ENCODE measurements at regions not wholly inside any gene's neighbourhood (a gene's known extent, or its start where the extent isn't known, plus 50 kb on each side); places are given as distances from the start of the nearest gene placed in this dataset.
"Not testable (repeated sequence)": the region's sequence is repeated elsewhere in the genome, so short reads cannot be mapped to it uniquely, and the experiment has no call there.

DNA sequence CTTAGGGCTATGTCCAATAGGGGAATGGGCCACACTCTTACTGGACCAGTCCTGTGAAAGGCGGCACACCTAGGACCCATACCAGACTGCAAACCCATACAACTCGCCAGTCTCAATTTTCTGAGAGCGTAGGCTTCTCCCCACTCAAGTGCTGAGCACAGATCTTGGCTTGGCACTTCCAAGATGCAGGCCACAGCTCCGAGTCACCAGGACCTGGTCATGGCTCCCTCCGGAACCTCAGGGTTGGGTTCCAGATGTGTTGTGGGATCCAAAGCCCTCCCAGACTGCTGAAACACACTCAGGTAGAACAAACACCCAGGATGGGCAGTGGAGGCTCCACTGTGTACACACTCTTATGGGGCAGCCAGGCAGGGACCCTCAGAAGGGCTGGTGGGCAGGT is 103.3 kb downstream of the TMEM144 start:
- DNase-seq, result no peak

DNA sequence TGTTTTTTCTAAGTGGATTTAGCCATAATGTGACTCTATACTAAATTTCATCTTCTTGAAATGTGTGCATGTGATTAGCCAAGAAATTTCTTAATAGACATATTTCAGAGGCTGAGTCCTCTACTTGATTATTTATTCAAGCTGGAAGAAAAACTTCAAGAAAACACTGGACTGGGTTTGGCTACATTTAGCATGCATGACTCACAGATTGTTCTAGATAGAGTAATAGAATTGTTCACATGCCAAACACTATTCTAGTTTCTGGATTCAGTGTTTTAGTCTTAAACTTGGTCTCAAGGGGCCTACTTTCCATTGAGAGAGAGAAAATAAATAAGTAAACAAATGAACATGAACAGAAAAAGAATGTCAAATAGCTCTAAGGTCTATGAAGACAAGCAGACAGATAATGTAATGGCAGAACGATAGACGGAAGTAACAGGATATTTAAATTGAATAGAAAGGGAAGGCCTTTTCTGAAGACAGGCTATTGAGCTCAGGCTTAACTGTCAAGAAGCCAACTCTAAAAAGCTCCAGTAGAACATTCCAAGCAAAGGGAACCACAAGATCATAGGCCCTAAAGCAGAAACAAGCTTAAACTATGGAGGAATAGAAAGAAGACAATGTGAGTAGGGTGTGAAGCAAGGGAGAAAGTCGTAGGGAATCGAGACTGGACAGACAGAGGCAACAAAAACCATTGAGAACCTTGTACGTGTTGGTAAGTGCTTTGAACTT is 104.6 kb downstream of the TMEM144 start:
- peak; percentile 98 for DNase-seq

DNA sequence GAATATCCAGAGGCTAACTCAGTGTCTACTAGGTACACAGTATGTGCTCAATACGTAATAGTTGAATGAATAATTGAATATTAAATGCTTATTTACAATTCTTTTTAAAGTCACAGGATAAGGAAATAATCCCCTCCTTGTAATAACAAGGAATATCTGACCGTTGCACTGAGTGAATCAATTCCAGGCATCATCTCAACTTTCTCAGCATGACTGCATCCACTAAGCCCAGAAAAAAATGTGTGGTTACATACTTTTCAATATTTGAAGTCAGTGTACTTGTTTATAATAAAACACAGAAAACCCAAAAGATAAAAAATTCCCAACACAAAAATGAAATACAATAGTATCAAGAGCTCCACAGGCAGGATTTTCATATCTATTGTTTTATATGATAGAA is 105.4 kb downstream of the TMEM144 start:
- DNase-seq, result peak; percentile 90

DNA sequence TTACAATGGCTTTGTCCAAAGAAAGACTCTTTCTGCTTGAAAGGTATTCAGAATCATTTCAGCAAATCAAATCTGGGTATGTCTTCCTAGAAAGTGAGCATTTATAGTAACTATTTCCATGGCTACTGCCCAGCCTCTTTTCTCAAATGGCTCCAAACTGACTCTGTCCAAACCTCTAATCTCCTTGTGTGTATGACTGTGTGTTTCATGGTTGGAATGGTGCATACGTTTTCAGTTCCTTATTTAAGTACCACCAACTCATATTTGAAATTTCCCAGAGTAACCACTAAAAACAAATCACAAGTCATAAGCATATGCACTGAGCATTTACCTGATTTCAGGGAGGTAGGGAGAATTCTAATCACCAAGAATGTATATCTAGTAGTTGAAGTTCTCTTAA is 106.0 kb downstream of the TMEM144 start:
- peak; percentile 40 for DNase-seq

DNA sequence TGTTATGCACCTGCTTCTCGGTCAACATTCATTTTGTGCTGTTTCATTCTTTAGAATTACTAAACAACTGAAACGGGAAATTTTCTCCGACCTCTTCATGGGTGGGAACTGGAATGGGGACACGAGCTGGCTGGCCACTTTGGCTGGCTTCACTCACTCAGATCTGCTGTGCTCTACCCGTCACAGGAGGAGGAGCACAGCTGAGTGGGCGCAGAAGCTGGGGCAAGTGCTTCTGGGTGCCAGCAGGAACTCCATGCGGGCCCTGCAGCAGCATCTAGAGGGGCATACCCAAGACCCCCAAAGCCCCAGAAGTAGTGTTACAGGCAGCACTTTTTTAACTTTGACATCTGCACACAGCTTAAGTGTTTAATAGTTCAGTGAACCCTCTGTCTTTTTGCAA is 109.6 kb downstream of the TMEM144 start:
- no peak for DNase-seq

DNA sequence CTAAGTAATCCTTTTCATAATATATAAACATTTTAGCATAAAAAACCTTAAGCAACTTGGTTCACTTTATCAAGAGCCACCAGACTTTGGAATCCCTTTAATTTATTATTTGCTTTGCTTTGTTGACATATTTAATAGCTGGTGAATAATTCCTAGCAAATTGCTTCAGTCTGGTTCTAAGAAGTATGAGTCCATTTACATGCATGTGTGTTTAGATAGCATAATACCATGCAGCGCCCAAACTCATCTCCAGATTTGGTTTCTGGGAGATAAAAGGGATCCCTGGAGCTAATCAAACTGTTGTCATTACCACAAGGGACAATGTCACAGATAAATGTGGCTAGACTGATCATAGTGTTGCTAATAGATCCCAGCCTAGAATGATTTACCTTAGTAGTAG is 111.8 kb downstream of the TMEM144 start:
- DNase-seq, result no peak

DNA sequence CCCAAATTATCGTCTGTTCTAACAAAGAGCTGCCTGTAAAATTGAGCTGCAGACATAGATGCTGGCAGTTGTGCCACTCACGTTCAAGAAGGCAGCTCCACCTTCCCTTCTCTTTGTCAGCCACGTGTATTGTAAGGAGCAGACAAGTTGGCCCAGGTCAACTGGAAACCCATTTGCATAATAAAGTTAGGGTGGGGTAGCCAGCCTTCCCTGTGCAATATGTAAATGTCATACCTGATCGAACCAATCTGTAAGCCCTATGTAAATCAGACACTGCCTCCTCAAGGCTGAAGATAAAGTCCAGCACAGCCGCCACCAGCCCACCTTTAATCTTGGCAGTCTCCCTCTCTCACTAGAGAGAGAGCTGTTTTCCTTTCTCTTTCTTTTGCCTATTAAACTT is 117.2 kb downstream of the TMEM144 start:
- no peak for DNase-seq

DNA sequence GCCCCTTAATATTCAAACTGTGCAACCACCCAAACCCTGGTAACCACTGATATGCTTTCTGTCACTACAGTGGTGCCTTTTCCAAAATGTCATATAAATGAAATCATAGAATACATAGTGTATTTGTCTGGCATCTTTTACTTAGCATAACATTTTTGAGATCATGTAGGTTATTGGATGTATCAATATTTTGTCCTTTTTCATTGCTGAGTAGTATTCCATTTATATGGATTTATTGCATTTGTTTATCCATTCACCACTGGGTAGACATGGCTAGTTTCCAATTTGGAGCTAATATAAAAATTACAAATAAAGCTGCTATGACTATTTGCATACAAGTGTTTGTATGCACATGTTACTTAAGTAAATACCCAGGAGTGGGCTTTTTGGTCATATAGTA is 121.6 kb downstream of the TMEM144 start:
- DNase-seq, result no peak

DNA sequence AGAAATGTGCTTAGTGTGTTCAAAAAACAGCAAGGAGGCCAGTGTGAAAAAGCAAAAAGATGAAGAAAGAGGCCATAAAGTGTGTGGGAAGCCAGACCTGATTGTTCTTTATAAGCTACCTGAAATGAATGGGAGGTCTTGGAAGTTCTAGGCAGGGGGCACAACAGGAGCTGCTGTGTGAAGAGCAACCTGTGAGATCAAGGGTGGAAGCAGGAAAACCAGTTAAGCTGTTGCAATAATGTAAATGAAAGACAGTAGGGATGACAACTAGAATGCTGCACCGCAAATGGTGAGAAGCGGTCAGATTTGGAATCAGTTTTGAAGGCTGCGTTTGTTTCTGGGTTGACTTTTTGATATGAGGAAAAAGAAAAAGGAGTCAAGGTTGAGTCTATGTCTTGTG is 123.5 kb downstream of the TMEM144 start:
- DNase-seq, result no peak

DNA sequence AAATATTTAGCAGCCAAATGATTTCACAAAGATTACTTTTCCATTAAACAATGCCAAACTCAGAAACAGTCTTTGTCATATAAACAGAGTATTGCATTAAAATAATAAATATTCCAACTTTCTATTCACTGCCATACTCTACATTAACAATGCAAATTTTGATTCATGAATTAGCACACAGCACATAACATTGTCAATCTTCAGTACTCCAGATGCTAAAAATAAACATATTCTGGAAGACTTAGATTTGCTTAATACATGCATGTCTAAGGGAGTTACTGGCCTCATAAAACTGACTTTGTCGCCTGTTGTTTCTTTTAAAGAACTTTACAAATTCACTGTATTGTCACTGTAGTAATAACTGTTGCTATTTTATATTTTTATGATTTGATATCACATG is 131.6 kb downstream of the TMEM144 start:
- no peak for DNase-seq

DNA sequence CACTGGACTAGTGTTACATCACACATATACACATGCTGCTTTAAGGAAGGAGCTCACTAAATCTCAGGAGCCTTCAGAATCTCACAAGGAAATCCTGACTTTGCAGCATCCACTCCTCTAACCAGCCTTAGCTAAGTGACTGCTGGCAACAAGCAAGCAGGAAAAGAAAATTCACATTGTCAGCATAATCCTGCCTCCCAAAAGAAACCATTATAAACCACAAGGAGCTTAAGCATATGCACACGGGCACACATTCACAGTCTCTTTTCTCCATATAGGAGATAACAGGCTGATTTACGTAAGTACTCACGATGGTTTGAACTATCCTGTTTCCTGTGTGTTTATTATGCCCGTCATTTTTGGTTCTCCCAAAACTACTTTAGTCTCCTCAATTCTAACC is 136.3 kb downstream of the TMEM144 start:
- no peak for DNase-seq

DNA sequence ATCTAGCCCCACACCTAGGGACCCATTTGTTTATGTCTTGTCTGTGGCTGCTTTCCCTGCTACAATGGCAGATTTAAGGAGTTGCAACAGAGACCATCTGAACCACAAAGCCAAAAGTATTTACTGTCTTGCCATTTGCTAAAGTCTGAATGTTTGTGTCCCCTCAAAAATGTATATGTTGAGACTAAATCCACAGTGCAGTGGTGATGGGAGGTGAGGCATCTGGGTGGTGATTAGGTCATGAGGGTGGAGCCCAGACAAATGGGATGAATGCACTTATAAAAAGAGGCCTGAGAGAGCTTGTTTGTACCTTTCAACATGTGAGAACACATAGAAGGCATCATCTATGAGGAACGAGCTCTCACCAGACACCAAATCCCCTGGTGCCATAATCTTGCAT is 137.3 kb downstream of the TMEM144 start:
- DNase-seq, result peak; percentile 55

DNA sequence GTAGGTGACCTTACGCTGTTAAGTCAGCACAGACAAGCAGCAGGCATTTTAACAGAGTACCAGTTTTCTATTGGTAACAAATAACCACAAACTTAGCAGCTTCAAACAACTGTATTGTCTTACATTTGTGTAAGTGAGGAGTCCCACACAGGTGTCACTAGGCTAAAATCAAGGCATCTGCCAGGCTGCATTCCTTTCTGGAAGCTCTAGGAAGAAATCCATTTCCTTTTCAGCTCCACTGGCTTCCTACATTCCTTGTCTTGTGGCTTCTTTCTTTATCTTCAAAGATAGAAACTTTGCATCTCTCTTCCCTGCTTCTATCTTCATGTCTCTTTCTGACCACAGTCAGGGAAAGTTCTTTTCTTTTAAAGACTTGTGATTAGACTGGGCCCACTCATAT is 139.9 kb downstream of the TMEM144 start:
- DNase-seq, result no peak

DNA sequence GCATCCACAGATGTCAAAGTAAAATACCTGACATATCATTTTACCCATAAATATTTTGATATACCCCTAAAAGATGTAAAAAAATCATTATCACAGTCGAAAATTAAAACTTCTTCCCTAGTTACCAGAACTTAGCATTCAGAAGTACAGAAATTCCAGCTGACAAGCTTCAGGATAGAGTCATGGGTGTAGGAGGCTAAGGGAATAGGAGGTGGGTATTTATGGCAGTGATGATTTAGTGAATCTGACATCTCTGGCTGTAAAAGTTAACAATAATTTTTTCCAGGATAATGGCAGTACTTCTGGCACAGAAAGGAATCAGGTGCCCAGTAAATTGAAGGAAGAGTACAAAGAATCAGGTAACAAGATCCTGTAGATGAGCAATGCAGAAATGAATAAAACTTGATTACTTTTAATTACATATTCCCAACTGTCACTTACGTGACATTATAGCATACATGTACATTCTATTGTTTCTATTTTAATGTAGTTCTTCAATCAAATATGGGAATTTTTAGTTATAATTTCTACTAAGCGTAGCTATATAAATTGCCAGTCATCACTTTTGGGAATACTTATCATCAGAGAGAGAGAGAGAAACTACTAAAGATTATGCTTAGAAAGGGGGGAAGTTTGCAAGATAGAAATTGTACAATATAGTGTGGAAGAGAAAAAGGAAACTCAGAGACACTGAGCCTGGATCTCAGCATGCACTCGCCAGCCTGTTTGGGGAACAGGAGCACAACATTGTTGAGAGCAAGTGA is 143.4 kb downstream of the TMEM144 start:
- DNase-seq, result no peak

DNA sequence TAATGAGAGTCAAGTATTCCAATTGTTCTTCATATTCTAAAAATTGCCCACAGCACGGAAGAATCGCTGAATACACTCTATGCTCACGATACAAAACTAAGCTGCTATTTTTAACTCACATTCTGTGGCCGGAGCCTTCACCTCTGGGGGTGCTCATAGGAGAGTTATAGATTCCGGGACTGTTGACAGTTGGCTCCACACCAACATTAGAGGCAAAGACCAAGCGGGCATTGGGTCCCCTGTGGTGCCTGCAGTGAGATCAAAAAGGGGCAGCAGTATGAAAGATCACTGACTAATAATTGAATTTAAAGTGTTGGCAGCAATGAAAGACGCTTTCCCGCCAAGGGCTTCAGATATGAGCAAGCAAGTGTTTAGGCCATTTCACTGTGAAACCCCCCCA is 146.0 kb downstream of the TMEM144 start:
- DNase-seq, result peak; percentile 60

DNA sequence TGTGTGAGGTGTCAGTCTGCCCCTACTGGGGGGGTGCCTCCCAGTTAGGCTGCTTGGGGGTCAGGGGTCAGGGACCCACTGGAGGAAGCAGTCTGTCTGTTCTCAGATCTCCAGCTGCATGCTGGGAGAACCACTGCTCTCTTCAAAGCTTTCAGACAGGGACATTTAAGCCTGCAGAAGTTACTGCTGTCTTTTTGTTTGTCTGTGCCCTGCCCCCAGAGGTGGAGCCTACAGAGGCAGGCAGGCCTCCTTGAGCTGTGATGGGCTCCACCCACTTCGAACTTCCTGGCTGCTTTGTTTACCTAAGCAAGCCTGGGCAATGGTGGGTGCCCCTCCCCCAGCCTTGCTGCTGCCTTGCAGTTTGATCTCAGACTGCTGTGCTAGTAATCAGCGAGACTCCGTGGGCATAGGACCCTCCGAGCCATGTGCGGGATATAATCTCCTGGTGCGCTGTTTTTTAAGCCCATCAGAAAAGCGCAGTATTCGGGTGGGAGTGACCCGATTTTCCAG is 153.7 kb upstream of the RXFP1 start:
- not testable (repeated sequence) for DNase-seq

DNA sequence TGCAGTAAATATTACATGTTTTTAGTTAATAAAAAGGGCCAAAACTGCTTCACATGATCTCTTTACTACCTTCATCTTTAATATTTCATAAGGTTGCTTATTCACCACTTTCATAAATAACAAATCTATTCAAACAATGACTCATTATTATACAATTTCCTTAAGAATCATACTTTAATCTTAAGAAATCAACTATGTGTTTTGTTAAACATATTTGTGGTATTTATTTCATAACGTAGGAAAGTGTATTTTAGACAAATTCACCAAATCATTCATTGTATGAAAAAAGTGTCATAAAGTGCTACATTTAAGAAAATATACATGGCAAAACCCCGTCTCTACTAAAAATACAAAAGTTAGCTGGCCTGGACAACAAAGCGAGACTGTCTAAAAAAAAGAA is 150.5 kb upstream of the RXFP1 start:
- DNase-seq, result peak; percentile 77

DNA sequence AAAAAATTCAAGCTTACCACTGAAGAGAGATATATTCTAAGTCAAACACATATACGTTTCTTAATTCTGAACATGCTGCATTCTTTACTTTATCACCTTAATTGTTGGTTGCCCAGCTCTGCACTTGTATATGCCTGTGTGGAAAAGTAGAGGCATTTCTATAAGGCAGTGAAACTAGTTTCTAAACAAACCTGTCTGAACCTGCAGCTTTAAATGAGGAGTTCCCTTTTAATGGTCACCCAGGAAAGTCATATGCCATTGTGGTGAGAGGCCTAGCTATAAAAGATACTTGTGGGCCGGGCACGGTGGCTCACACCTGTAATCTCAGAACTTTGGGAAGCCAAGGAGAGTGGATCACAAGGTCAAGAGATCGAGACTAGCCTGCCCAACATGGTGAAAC is 147.4 kb upstream of the RXFP1 start:
- DNase-seq, result no peak

DNA sequence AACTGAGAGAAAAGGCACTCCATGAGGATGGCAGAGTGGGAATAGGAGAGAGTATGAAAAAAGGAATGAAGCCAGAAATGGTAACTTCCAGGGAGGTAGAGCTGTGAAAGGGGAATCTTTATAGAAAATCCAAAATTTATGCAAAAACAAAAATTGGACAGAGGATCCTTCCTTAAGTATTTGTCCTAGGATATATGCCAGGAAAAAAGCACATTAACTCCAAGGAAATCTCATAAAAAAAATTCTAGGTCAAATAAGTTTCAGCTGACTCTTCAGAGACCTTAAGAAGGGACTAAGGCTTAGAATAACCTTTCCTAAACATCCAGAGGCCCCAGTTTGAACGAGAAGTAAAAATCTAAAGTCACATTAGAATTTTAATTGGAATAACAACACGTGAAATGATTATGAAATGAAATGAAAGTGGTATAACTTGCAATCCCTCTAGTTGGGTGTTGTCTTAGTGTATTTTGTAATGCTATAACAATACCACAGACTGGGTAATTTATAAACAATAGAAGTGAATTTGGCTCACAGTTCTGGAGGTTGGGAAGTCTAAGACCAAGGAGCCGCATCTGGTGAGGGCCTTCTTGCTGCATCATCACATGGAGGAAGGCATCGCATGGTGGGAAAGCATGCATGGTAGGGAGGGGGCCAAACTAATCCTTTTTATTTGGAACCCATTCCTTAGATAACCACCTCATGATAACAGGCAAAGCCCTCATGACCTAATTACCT is 145.4 kb upstream of the RXFP1 start:
- DNase-seq, result no peak

DNA sequence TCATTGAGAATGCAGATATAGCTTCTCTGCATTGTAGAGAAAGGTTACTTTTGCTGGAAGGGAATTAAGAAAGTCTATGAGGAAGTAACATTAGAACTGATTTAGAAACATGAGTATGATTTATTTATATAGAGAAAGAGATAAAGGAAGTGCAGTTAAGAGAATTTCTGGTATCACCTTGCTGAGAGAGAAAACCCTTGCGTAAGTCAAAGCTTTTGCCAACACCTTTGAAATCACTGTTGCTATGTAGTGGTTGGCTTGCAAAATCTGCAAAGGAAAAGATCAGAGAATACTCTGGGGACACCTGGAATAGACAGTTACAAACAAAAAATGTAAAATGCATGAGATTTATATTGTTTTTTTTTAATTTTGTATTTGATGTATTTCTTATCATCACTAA is 137.3 kb upstream of the RXFP1 start:
- no peak for DNase-seq

DNA sequence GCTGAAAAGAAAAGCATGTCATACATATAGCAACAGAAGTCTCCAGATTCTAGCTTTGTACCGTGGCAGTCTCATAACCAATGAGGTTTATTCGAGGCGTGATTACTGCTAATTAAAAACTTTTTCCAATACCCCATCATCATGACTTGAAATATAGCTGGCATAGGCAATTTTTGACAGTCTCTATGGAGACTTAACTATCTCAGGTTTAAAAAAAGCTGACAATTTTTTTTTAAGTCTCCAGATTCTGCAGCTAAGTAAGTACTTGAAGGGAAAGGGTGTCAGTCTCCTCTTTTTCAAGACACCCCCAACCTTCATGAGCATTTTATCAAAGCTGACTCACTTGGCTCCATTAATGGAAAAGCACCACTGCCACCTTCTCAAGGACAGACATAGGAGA is 126.3 kb upstream of the RXFP1 start:
- DNase-seq, result no peak

DNA sequence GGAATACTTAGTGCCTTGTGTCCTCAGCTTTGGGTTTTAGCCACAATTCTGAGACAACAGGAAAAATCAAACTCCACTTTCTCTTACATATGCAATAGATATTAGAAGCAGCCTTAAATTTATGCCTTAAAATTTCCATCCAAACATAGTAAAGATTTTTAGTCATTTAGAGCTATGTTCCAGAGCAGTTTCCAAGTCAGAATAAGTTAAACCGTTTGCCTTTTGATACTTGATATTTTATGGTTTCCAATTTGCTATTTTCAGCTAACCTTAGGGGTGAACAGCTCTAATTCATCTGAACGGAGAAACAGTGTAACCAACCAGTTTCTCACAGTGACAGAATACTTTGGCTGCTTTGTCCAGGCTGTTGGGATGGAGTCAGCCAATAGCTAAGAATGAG is 125.8 kb upstream of the RXFP1 start:
- no peak for DNase-seq

DNA sequence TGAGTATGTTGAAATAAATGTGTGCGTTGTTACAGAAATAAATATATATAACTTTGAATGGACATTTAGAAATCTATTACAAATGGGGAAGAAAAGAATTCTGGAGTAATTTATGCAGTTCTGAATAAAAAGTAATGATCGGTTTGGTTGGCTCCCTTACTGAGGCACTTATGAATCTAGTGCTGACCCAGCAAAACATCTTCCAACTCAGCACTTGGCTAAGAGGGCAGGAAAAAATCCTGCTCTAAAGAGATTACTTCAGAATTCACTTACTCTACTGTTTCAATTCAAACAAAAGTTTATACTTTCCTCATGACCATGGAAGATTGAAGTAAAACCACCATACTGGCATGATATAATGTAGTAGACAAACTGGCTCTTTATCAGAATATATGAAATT is 123.9 kb upstream of the RXFP1 start:
- DNase-seq, result no peak

DNA sequence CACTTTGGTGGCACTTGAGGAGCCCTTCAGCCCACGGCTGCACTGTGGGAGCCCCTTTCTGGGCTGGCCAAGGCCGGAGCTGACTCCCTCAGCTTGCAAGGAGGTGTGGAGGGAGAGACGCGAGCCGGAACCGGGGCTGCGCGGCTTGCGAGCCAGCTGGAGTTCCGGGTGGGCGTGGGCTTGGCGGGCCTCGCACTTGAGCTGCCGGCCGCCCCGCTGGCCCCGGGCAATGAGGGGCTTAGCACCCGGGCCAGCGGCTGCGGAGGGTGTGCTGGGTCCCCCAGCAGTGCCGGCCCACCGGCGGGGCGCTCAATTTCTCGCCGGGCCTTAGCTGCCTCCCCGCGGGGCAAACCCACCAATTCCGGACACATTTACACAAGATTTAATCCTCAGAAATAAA is 113.7 kb upstream of the RXFP1 start:
- DNase-seq, result not testable (repeated sequence)
